ENCODE measurements at regions not wholly inside any gene's neighbourhood (a gene's known extent, or its start where the extent isn't known, plus 50 kb on each side); places are given as distances from the start of the nearest gene placed in this dataset.
"Not testable (repeated sequence)": the region's sequence is repeated elsewhere in the genome, so short reads cannot be mapped to it uniquely, and the experiment has no call there.

DNA sequence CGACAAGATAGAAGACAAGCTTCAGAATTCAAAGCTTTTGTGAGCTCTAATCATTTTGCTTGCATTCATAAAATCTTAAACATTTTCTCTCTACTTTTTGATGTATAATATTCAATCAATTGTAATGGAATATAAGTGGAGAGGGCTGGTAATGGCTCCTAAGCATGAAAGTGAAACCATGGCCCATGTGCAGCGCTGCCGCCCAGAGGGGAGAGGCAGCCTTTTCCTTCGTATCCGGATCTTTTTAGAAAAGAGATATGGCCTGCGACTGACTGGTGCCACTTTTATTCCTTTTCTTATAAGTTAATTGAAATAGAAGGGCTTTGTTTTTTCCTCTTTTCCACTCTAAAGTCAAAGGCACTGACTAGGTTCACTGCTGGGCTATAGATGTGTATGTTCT is 655.2 kb downstream of the TTLL7 start:
- DNase-seq, result not testable (repeated sequence)

DNA sequence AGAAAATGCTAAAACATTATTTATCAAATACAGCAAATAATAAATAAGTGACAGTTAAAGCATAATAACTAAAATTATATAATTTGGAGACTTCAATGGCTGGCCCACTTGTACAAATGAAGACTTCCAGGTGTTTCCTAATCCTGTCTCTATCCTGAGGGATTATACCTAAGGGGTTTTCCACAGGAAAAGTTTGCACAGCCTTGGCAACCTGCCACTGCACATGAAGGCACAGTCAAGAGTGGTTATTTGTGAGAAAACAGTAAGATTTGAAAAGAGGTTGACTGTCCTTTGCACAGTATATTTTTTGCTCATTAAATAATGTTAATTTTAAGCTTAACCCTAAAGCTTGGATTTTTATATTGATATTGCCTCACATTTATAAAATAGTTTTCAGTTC is 655.9 kb downstream of the TTLL7 start:
- not testable (repeated sequence) for DNase-seq

DNA sequence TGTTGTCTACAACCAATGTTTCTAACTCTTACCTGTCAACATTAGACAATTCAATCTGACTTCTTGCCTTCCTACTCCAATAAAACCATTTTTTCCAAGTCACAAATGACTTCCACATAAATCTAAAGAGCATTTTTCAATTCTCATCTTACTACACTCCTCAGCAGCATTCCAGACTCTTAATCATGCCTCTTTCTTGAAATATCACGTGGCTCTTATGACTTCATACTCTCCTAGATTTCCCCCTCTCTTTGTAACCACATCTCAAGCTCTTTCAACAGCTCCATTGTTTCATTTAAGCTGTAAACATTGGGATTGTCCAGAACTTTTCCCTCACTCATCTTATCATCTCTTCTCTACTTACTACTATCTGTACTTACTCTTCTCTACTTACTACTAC is 666.6 kb downstream of the TTLL7 start:
- DNase-seq, result not testable (repeated sequence)

DNA sequence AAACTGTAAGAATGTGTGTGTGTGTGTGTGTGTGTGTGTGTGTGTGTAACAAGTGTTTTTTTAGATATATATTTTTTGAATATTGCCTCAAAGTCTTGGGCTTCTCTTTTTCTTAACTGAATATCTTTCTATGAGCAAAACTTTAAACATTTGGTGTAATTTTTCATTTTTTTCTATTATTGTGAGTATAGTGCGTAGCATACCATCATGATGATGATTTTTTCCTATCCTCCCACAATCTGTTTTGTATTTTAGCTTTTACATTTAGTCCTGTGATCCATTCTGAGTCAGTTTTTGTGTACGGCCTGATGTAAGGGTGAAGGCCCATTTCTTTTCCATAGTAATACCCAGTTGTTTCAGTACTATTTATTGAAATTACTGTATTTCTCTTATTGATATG is 680.6 kb downstream of the TTLL7 start:
- no peak for DNase-seq

DNA sequence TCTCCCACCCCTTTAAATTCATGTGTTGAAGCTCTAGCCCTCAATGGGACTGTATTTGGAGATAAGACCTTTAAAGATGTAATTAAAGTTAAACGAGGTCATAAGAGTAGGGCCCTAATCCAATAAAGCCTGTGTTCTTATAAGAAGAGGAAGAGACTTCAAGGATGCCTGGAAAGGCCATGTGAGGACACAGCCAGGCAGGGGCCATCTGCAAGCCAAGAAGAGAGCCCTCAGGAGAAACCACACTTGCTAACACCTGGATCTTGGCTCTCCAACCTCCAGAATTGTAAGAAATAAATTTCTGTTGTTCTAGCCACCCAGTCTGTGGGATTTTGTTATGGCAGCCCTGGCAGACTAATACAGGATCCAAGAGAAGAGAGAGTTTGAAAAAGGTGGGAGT is 683.5 kb downstream of the TTLL7 start:
- DNase-seq, result not testable (repeated sequence)

DNA sequence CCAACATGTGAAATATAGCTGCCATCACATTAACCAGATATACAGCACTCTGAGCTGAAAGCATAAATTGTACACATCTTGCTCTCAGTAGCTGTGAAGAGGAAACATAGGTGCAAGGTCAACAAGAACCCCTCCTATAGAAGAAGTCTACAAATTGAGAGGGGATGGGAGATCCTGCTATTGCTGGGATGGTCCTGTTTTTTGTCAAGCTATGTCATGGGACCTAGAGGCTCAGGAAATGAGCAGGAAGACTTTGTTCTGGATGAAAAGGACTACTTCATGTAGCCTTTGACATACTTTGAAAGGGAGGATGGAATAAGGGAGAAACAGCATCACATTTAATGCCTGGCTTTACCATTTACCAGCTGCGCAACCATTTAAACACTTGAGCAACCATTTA is 688.8 kb downstream of the TTLL7 start:
- not testable (repeated sequence) for DNase-seq

DNA sequence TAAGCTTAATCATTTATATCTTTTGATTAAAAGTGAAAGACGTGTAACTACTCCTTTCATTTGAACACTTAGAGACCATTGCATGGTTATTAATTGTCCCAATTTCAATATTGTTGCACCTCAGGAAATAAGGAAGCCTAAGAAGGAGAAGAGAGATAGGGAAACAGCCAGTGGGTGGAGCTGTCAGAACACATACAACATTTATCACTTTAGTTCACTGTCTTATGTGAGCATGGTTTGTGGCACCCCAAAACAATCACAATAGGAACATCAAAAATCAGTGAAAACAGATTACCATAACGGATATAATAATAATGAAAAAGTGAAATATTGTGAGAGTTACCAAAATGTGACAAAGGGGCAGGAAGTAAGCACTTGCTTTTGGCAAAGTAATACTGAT is 689.9 kb downstream of the TTLL7 start:
- not testable (repeated sequence) for DNase-seq

DNA sequence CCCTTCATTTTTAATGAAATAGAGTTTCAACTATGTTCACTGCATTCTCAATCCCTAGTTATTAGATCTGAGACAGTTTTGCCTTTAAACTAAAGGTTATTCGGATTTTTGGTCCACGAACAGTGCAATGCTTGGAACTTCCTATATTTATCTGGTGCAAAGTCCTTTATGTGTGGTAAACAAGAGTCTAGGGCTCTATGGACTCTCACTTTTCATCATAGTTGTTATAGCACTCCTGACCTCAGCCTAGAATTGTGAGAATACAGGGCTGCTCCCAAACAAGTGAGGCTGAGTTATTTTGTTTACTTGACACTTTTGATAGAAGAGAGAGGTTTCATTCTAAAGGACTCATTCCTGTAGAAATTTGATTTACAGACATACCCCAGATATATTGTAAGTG is 692.1 kb downstream of the TTLL7 start:
- not testable (repeated sequence) for DNase-seq

DNA sequence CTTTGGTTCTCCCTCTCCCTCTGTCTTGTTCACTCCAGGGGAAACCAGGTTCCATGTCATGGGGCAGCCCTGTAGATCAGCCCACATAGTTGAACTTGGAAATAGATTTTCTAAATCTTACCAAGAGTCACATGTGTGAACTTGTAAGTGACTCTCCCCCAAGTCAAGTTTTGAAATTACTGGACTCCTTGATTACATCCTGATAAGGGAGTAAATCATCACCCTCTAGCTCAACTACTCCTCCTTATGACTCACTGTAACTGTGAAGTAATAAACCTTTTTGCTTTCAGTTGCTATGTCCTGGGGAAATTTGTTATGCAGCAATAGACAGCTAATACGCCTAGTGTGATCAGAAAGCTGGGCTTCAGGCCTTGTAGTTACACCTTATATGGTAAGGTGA is 703.3 kb downstream of the TTLL7 start:
- DNase-seq, result not testable (repeated sequence)

DNA sequence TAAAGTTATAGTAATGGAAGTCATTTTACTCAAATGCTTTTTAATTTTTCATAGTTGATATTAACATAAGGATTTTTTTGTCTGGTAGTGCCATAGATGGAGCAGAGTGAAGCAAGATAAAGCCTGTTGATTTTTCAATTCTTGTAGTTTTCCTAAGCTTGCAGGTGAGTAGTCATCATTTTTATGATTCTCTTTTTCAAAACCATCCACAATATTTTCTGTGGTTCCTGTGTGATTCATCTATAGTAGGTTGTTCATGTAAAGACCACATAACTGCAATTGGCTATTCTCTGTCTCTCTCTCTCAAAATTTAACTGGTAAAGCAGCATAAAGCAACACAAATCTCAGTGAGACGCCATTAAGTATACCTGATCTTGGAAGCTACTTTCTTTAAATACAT is 711.5 kb downstream of the TTLL7 start:
- DNase-seq, result not testable (repeated sequence)

DNA sequence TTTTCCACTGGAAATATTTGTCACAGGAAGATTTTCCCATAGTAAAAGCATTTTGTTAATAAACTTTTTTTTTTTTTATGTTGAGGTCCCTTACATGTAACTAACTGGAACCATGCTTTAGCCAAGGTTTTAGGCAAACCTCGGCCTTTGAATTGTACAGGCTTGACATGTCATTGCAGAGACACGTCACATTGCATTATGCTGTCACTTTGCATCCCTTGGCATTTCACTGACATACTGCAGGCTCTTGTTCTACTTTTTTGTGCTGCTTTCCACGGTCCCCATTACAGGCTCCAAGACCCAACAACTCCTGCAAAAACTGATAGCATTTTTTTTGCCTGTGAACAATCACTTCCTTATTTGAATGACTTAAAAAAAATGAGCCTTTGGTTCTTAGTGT is 724.3 kb downstream of the TTLL7 start:
- DNase-seq, result not testable (repeated sequence)

DNA sequence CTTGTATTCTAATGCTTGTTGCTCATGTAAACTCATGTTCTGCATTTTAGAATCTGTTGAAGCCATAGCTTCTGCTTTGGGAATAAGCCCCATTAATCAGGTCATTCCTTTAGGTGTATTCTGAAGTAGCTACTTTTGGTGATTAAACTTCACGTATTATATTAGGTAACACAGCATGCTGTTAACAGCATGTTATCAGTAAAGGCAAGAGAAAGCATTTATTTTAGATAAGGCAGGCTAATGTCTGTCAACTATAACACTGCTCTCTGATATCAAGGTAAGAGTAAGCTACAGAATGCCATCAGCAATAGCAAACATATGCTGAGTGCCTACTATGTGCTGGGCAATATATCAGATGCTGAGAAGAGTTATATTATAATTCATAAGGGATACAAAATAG is 726.4 kb downstream of the TTLL7 start:
- DNase-seq, result not testable (repeated sequence)

DNA sequence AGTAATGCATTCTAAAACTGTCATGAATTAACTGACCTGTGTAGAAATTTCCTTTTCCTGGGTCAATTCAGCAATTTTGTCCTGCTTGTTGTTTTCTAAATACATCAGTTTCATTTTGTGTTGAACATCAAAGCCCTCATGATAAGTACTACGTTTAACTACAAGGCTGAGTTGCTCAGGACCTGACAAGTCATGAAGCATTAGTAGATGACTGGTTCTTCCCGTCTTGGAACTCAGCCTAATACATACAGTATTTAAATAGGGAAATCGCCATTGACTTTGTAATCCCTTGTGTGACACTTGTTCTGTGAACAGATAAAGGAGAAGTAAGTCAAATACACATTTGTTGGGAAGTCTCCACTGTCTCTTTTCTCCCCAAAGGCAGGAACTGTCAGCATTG is 727.1 kb downstream of the TTLL7 start:
- not testable (repeated sequence) for DNase-seq

DNA sequence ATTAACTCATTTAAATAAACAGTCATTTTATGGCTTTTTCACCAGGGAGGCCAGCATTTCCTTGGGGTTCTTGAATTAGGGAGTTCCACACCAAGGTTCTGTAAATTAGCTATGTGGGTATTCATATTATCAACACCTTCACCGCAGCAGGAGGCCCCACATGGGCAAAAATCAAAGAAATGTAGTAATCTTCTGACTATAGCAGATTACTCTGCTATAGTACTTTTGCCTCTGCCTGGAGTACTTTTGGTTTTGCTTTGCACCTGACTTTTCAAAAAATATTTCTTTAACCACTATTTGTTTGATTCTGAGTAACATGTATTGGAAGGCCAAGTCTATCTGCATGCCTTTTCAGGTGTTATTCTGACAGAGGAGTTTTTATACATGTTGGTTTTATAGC is 728.1 kb downstream of the TTLL7 start:
- not testable (repeated sequence) for DNase-seq

DNA sequence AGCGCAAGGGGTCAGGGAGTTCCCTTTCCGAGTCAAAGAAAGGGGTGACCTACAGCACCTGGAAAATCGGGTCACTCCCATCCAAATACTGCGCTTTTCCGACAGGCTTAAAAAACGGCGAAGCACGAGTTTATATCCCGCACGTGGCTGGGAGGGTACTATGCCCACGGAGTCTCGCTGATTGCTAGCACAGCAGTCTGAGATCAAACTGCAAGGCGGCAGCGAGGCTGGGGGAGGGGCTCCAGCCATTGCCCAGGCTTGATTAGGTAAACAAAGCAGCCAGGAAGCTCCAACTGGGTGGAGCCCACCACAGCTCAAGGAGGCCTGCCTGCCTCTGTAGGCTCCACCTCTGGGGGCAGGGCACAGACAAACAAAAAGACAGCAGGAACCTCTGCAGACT is 735.1 kb downstream of the TTLL7 start:
- DNase-seq, result not testable (repeated sequence)

DNA sequence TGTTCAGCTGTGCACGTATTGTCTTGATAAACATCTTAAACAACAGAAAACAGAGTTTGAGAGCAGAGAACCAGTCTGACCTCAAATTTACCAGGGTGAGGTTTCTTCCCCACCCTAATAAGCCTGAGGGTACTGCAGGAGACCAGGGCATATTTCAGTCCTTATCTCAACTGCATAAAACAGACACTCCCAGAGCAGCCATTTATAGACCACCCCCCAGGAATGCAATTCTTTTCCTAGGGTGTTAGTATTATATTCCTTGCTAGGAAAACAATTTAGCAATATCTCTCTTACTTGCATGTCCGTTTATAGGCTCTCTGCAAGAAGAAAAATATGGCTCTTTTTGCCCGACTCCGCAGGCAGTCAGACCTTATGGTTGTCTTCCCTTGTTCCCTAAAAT is 747.2 kb downstream of the TTLL7 start:
- not testable (repeated sequence) for DNase-seq

DNA sequence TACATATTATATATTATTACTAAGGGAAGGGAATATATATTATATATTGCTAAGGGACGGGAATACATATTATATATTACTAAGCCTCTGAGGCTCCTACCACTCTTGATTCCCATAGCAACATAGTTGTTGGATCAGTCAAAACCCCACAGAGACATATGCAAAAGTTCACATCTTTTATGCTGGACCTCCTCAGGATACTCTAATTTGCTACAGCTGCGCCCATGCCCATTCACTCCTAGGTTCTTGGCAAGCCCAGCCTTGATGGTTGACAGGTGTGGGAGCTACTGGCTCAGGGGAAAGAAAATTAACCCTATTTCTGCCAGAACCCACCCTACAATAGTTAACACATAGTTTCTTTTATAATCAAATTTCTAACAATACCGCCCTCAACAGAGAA is 752.2 kb downstream of the TTLL7 start:
- peak; percentile 88 for DNase-seq

DNA sequence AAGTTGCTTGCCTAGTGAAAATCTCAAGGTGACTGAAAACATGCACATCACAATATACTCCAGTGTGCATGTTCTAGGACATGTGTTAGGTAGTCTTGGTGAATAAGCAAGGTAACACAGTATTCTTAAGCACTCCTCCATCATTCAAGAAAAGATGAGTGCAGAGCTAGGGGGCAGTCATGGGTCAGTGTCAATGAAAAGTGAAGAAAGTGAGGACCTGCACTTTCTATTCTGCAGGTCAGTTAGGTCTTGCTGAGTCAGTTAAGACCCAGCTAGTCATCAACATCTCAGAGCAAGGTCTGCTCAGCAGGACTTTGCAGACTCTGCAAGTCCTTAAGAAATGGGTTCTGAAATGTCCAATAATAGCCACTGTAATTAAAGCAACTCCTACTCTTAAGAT is 754.1 kb downstream of the TTLL7 start:
- DNase-seq, result not testable (repeated sequence)

DNA sequence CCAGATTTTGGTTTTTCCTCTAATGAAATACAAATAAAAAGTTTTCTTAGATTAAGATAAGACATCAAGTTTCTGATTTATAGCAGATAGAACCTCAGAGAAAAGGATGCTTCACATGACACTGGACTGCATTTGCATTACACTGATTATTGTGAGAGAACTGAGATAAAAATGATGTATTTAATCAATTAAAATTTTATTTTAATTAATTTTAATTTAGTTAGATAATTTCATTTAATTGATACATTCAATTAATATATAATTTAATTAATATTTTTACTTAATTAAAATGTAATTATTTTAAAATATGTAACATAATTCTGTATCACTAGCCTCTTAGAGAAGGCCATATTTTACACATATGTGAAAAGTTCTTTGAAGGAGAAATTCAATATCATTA is 759.4 kb downstream of the TTLL7 start:
- not testable (repeated sequence) for DNase-seq

DNA sequence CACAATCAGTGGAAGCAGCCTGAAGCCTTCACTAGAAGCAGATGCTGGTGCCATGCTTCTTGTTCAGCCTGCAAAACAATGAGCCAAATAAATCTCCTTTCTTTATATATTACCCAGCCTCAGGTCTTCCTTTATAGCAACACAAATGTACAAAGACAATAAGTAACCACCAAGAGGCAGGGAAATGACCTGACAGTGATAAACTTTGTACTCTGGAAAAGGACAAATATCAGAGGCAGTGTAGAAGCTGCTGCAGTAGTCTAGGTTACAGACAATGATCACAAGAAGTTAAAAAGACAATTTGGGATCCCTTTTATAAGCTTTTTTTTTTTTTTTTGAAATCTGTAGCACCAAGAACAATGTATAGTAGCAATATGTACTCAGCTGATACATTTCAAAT is 760.3 kb downstream of the TTLL7 start:
- DNase-seq, result not testable (repeated sequence)

DNA sequence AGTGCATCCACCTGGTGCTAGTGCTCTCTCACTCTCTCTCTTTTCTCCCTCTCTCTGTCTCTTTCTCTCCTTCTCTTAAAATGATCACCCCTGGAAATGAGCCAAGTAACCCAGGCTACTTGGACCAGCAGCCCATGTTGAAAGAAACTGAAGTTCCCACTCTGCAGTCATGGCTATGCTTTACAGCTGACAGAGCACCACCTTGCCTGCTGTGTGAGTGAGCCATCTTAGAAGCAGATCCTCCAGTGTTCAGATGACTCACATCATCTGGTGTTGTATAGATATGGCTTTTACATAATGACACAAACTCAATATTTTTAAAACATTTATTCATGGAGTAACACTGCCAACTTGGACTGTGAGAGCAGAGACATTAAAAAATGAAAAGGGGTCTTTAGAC is 779.1 kb downstream of the TTLL7 start:
- not testable (repeated sequence) for DNase-seq

DNA sequence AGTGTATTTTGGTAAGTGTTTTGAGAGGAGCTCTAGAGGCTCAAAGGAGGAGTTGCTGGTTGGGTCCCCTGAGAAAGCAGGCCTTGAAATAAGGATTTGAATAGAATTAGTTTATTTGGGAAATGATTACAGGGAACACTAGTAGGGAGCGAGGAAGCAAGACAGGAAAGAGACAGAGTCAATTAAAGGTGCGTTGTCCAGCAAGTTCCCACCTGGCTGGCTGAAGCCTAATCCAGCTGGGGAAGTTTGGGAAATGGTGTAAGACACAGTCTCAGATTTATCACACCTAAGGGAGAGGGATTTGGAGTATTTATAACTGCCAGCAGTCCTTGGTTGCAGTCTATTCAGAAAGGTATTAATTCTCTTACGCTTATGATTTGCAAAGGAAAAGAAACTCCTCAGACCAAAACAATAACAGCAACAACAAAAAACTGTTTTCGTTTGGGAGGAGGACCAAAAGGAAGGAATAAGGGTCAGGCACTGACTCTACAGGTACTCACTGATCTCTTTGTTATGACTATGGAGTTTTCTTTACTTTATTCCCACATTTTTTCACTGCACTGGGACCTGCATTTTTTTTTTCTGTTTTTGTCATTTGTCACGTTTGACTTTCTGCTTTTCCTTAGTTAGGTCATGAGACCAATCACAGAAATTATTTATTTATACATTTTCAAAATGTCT is 780.8 kb downstream of the TTLL7 start:
- DNase-seq, result not testable (repeated sequence)

DNA sequence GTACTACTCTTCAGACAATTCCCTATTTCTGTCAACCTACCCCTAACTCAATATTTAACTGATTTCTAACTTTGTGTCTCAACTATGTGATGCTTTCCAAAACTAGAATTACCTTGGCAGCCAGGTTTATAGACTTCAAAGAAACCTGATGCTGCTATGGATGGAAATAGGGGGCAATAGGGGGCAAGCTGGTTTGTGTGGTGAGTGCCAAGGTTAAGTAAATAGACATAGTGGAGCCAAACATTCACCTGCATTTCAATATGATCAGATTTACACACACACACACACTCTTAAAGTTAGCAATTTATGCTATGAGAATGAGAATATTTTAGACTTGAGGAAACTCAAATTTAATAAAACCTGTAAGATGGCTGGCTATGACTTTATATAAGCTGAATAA is 784.6 kb downstream of the TTLL7 start:
- not testable (repeated sequence) for DNase-seq

DNA sequence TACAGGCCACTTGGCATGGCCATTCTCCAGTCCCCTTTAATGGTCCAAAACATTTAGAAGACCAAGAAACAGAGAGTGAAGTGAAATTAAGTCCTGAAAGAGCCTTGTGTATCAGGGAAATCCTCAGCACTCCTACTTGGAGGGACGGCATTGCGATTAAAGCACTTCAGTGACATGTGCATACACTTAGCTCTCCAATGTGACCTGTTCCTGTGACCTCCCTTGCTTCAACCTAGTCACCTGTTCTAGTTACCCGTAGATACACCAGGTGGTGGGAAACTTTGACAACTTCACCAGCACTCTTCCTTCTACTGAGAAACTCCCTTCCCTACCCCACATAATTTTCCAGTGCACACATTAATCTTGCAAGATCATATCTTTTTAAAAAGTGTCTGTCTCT is 785.3 kb downstream of the TTLL7 start:
- DNase-seq, result not testable (repeated sequence)

DNA sequence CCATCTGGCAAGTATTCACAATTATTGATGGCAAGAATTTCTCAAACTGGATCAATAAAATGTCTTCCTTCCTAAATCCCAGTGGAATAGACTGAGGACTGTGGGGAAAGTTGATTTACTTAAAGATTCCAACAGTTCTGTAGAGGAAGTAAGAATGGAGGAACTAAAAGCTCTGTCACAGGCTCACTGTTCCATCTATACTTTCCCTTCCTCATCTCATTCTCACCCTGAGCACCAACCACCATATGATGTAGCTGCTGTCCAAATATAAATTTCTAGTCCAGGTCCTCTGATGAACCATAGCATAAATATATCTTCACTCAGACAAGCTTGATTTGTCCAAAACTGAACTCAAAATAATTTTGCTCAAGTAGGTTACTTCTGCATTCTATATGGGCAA is 786.9 kb downstream of the TTLL7 start:
- DNase-seq, result not testable (repeated sequence)

All from NCI-H1105 treated with DMSO at 0.1 percent for 48 hours (cell line).